SK-N-MC (cell line): ENCODE measurements at regions not wholly inside any gene's neighbourhood (a gene's known extent, or its start where the extent isn't known, plus 50 kb on each side); places are given as distances from the start of the nearest gene placed in this dataset.

Experiments used
- EZH2 ChIP-seq: fragments of 200-600 bp; sonication (generic); IDR thresholded peaks from one replicate; pipeline ENCODE4 v1.6.1; 2017; ENCODE audit warnings: antibody characterized with exemption
- POLR2AphosphoS5 ChIP-seq: IDR thresholded peaks from 2 replicates; pipeline ENCODE4 v1.6.1; 2012; ENCODE audit warnings: mild to moderate bottlenecking, low read depth, low read length, borderline replicate concordance

- TF ChIP-seq EZH2 (no peak), POLR2AphosphoS5 (no peak)
These were observed 187.7 kb upstream of the C2CD4B start for GRCh38 chr15:62352817-62353216.
